ENCODE measurements at regions not wholly inside any gene's neighbourhood (a gene's known extent, or its start where the extent isn't known, plus 50 kb on each side); places are given as distances from the start of the nearest gene placed in this dataset.

GRCh38 chr5:29982457-29982856 lies 1211.0 kb upstream of the CDH6 start:
- no CpG with 5 or more reads among the region's 1 CpG for WGBS (ENCODE audit: extremely low coverage, insufficient read length, low lambda C conversion rate)
- Histone ChIP-seq H3K18ac (ENCODE audit: insufficient read length, low read depth, low read length) (no peak overlapping the region), H2AK5ac (ENCODE audit: insufficient read length, low read length) (no peak overlapping the region), H3K27ac (ENCODE audit: insufficient read length, low read depth, low read length) (no peak overlapping the region), H3K56ac (ENCODE audit: insufficient read length, low read depth, low read length) (no peak overlapping the region), H4K5ac (ENCODE audit: insufficient read length, low read depth, low read length) (no peak overlapping the region), H3K4ac (ENCODE audit: low read depth, low read length) (no peak overlapping the region), H2BK15ac (ENCODE audit: low read depth, low read length) (no peak overlapping the region), H3K79me2 (ENCODE audit: insufficient read depth, low read length) (no peaks in the 10 kb centered on the region), H3K4me1 (ENCODE audit: insufficient read depth, low read length) (no peaks in the 10 kb centered on the region; the same call in 1 of the 2 replicates), H2BK5ac (ENCODE audit: insufficient read length, low read length) (no peak overlapping the region), H3K9ac (ENCODE audit: extremely low read depth, insufficient read length, low read length) (no peak overlapping the region), H4K20me1 (ENCODE audit: control insufficient read depth, insufficient read depth, insufficient read length) (no peaks in the 10 kb centered on the region), H3K9me3 (ENCODE audit: control insufficient read depth, low read depth, low read length) (no peaks in the 10 kb centered on the region), H3K23ac (ENCODE audit: insufficient read length, low read depth, low read length) (no peak overlapping the region), H2BK120ac (ENCODE audit: low read depth, low read length, poor library complexity, severe bottlenecking) (no peak overlapping the region), H3K27me3 (ENCODE audit: insufficient read depth, low read length) (no peaks in the 10 kb centered on the region), H3K23me2 (ENCODE audit: insufficient read length, low read depth, low read length, poor library complexity, severe bottlenecking) (no peaks in the 10 kb centered on the region), H4K8ac (replicated peaks; ENCODE audit: insufficient read length, low read depth, low read length) (no peak overlapping the region), H3K79me1 (ENCODE audit: insufficient read depth, low read depth, low read length, poor library complexity, severe bottlenecking) (no peaks in the 10 kb centered on the region), H4K91ac (ENCODE audit: insufficient read length, low read depth, low read length) (no peak overlapping the region), H3K4me2 (ENCODE audit: insufficient read depth, insufficient read length, low read length) (no peak overlapping the region), H2BK12ac (ENCODE audit: insufficient read length, low read depth, low read length) (no peak overlapping the region), H2AFZ (ENCODE audit: low read length) (no peak overlapping the region), H3K14ac (ENCODE audit: insufficient read depth, low read length) (no peak overlapping the region), H3T11ph (ENCODE audit: low read length) (no peak overlapping the region), H2BK20ac (ENCODE audit: low read depth, low read length, poor library complexity, severe bottlenecking) (no peak overlapping the region)
- no peaks in the 10 kb centered on the region for H3K27me3 Mint-ChIP-seq (ENCODE audit: low read depth)
- no peak for TF ChIP-seq CTCF (conservative IDR thresholded peaks at IDR 0.05)
- peaks cover 17 to 18% of the 10 kb centered on the region in 2 experiments for H3K4me1 Mint-ChIP-seq
- H3K27ac Mint-ChIP-seq, result no peak overlapping the region
- H3K9me3 Mint-ChIP-seq, result no peaks in the 10 kb centered on the region
- H3K36me3 Mint-ChIP-seq (ENCODE audit: insufficient read depth in 1 of 3, low read depth in 3 of 3), result no peaks in the 10 kb centered on the region
- DNase-seq, result no peak
- H3K4me3 Mint-ChIP-seq, result no peak overlapping the region

Data from H9 (cell line).